AG09309 (cell line): ENCODE measurements at regions not wholly inside any gene's neighbourhood (a gene's known extent, or its start where the extent isn't known, plus 50 kb on each side); places are given as distances from the start of the nearest gene placed in this dataset.

ENCODE experiments used
- DNase-seq: peaks from one replicate; pipeline ENCODE4 v3.0.0-alpha.2; 2010; ENCODE audit warnings: low read depth
- H3K4me3 ChIP-seq: 2 replicates; pipeline ENCODE4 v1.5.1; 2011; ENCODE audit warnings: mild to moderate bottlenecking, low read depth, low read length, moderate library complexity; ENCODE audit not compliant: control insufficient read depth
- CTCF ChIP-seq: IDR thresholded peaks from 2 replicates; pipeline ENCODE4 v1.5.1; 2011; ENCODE audit warnings: mild to moderate bottlenecking, low read depth, low read length, inconsistent platforms; ENCODE audit not compliant: insufficient read depth, control insufficient read depth; ENCODE audit errors: missing control alignments

- TF ChIP-seq CTCF: no peak
- DNase-seq: no peak
Observed at GRCh38 chr4:81808011-81808672, 336.4 kb upstream of the RASGEF1B start.

GRCh38 chr4:81807386-81807785 lies 335.7 kb upstream of the RASGEF1B start:
- H3K4me3 ChIP-seq: no peak overlapping the region
- TF ChIP-seq CTCF: no peak
- no peak for DNase-seq

More at GRCh38 chr4:81808011-81808672, 336.4 kb upstream of the RASGEF1B start:
- H3K4me3 ChIP-seq: no peak overlapping the region

- H3K4me3 ChIP-seq: no peak overlapping the region
- no peak for TF ChIP-seq CTCF
Observed at GRCh38 chr4:81806485-81806884, 334.8 kb upstream of the RASGEF1B start.

GRCh38 chr4:81804849-81805248 lies 333.1 kb upstream of the RASGEF1B start:
- no peak for DNase-seq
- H3K4me3 ChIP-seq: no peak overlapping the region
- no peak for TF ChIP-seq CTCF

More at GRCh38 chr4:81806485-81806884, 334.8 kb upstream of the RASGEF1B start:
- no peak for DNase-seq

GRCh38 chr4:81802285-81802846 lies 330.7 kb upstream of the RASGEF1B start:
- no peak overlapping the region for H3K4me3 ChIP-seq
- TF ChIP-seq CTCF: no peak
- DNase-seq: no peak

GRCh38 chr4:81799371-81799770 lies 327.7 kb upstream of the RASGEF1B start:
- no peak for TF ChIP-seq CTCF

More at GRCh38 chr4:81799371-81799770, 327.7 kb upstream of the RASGEF1B start:
- no peak for DNase-seq
- H3K4me3 ChIP-seq: no peak overlapping the region
